WI38 (cell line): ENCODE measurements at regions not wholly inside any gene's neighbourhood (a gene's known extent, or its start where the extent isn't known, plus 50 kb on each side); places are given as distances from the start of the nearest gene placed in this dataset.

ENCODE experiments used
- H3K4me3 ChIP-seq: 2 replicates; pipeline ENCODE4 v1.5.1; 2011; ENCODE audit warnings: low read depth, mild to moderate bottlenecking, control low read depth, low read length
- CTCF ChIP-seq: IDR thresholded peaks from 2 replicates; pipeline ENCODE4 v1.5.1; 2012; ENCODE audit warnings: low read depth, mild to moderate bottlenecking, control low read depth, low read length

- no peak overlapping the region for H3K4me3 ChIP-seq
- no peak for TF ChIP-seq CTCF
These were observed 633.2 kb upstream of the PKDCC start for GRCh38 chr2:41414486-41415230.

GRCh38 chr2:41417511-41417910 is 630.3 kb upstream of the PKDCC start:
- TF ChIP-seq CTCF = no peak
- H3K4me3 ChIP-seq = no peak overlapping the region

- no peak for TF ChIP-seq CTCF
- H3K4me3 ChIP-seq = no peak overlapping the region
These were observed 627.6 kb upstream of the PKDCC start for GRCh38 chr2:41420219-41420618.

- TF ChIP-seq CTCF = no peak
These were observed 626.9 kb upstream of the PKDCC start for GRCh38 chr2:41420872-41421271.

GRCh38 chr2:41431756-41432155 is 616.1 kb upstream of the PKDCC start:
- no peak for TF ChIP-seq CTCF
- no peak overlapping the region for H3K4me3 ChIP-seq

More at GRCh38 chr2:41420872-41421271, 626.9 kb upstream of the PKDCC start:
- H3K4me3 ChIP-seq = no peak overlapping the region

- TF ChIP-seq CTCF = no peak
- H3K4me3 ChIP-seq = no peak overlapping the region
These were observed 615.4 kb upstream of the PKDCC start for GRCh38 chr2:41432459-41432858.

- H3K4me3 ChIP-seq = no peak overlapping the region
- no peak for TF ChIP-seq CTCF
These were observed 612.8 kb upstream of the PKDCC start for GRCh38 chr2:41434991-41435390.
